ENCODE measurements at regions not wholly inside any gene's neighbourhood (a gene's known extent, or its start where the extent isn't known, plus 50 kb on each side); places are given as distances from the start of the nearest gene placed in this dataset.

- Histone ChIP-seq H3K36me3 (ENCODE audit: control insufficient read depth in 4 of 4, insufficient read depth in 3 of 4, low read depth in 1 of 4, low read length in 3 of 4) (no peaks in the 10 kb centered on the region), H3K27me3 (ENCODE audit: control insufficient read depth in 4 of 4, insufficient read depth in 4 of 4, low read length in 3 of 4) (no peaks in the 10 kb centered on the region), H3K9me3 (ENCODE audit: control insufficient read depth in 4 of 4, low read length in 3 of 4) (no peaks in the 10 kb centered on the region), H3K4me1 (ENCODE audit: control insufficient read depth in 4 of 4, insufficient read depth in 4 of 4, low read length in 3 of 4) (peaks cover 0 to 13% (median 6%) of the 10 kb centered on the region in 4 donors), H3K9ac (ENCODE audit: low read depth in 1 of 2, low read length in 2 of 2) (no peak overlapping the region), H3K4me3 (ENCODE audit: low read depth in 1 of 3, low read length in 3 of 3) (no peak overlapping the region), H3K27ac (ENCODE audit: low read depth in 1 of 2, low read length in 2 of 2) (no peak overlapping the region)
- WGBS, result 69% methylated on average over 2 of the region's 2 CpGs
- no peak for TF ChIP-seq HNF4A (conservative IDR thresholded peaks at IDR 0.05)
- TF ChIP-seq, protein P1, sequence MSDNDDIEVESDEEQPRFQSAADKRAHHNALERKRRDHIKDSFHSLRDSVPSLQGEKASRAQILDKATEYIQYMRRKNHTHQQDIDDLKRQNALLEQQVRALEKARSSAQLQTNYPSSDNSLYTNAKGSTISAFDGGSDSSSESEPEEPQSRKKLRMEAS (IDR thresholded peaks at IDR 0.05), result no peak
- TF ChIP-seq, protein P2, sequence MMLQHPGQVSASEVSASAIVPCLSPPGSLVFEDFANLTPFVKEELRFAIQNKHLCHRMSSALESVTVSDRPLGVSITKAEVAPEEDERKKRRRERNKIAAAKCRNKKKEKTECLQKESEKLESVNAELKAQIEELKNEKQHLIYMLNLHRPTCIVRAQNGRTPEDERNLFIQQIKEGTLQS (IDR thresholded peaks at IDR 0.05), result no peak
- no peak for TF ChIP-seq TAF1 (conservative IDR thresholded peaks at IDR 0.05)
- no peak for TF ChIP-seq JUND (IDR thresholded peaks at IDR 0.05)
- no peak for TF ChIP-seq EGR1 (IDR thresholded peaks at IDR 0.05; ENCODE audit: low read depth in 2 of 2)
- no peak for TF ChIP-seq HNF4G (IDR thresholded peaks at IDR 0.05)
- DNase-seq (ENCODE audit: low spot score), result no peak
Measured at GRCh38 chr17:55654022-55654421, 68.6 kb downstream of the TMEM100 start.

GRCh38 chr17:55652825-55653224 lies 69.8 kb downstream of the TMEM100 start:
- 93% methylated on average over 2 of the region's 2 CpGs for WGBS
- DNase-seq (ENCODE audit: low spot score), result no peak
- H3K9me3 ChIP-seq (ENCODE audit: control insufficient read depth in 4 of 4, low read length in 3 of 4), result no peaks in the 10 kb centered on the region
- no peaks in the 10 kb centered on the region for H3K27me3 ChIP-seq (ENCODE audit: control insufficient read depth in 4 of 4, insufficient read depth in 4 of 4, low read length in 3 of 4)
- no peak overlapping the region for H3K9ac ChIP-seq (ENCODE audit: low read depth in 1 of 2, low read length in 2 of 2)
- TF ChIP-seq GABPA (IDR thresholded peaks at IDR 0.05 in 1 of 2, conservative IDR thresholded peaks at IDR 0.05 in 1 of 2) (no peak), SP1 (IDR thresholded peaks at IDR 0.05) (no peak)
- H3K36me3 ChIP-seq (ENCODE audit: control insufficient read depth in 4 of 4, insufficient read depth in 3 of 4, low read depth in 1 of 4, low read length in 3 of 4), result no peaks in the 10 kb centered on the region
- no peak overlapping the region for H3K27ac ChIP-seq (ENCODE audit: low read depth in 1 of 2, low read length in 2 of 2)
- H3K4me1 ChIP-seq (ENCODE audit: control insufficient read depth in 4 of 4, insufficient read depth in 4 of 4, low read length in 3 of 4), result peaks cover 0 to 14% (median 7%) of the 10 kb centered on the region in 4 donors
- H3K4me3 ChIP-seq (ENCODE audit: low read depth in 1 of 3, low read length in 3 of 3), result no peak overlapping the region

DNA sequence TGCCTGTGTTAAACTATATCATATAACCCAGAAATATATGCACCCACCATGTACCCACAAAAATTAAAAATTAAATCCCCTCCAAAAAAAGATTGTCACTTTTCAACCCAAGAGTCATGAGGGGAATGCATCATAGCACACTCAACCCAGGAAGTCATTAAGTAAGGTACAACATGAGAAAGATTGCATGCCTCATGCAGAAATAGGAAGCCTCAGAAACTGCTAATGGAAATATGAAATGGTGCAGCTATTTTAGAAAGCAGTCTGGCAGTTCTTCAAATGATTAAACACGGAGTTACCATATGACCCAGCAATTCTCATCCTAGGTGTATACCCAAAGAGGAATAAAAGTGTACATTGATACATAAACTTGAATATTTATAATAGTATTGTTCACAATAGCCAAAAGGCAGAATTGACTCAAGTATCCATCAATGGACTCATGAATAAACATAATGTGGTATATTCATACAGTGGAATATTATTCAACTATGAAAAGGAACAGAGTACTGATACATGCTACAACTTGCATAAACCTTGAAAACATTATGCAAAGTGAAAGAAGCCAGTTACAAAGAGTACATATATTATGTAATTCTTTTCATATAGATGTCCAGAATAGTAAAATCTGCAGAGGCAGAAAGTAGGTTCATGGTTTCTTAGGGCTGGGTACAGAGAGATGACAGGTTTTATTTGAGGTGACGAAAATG lies 70.4 kb downstream of the TMEM100 start:
- 63% methylated on average over 2 of the region's 2 CpGs for WGBS

DNA sequence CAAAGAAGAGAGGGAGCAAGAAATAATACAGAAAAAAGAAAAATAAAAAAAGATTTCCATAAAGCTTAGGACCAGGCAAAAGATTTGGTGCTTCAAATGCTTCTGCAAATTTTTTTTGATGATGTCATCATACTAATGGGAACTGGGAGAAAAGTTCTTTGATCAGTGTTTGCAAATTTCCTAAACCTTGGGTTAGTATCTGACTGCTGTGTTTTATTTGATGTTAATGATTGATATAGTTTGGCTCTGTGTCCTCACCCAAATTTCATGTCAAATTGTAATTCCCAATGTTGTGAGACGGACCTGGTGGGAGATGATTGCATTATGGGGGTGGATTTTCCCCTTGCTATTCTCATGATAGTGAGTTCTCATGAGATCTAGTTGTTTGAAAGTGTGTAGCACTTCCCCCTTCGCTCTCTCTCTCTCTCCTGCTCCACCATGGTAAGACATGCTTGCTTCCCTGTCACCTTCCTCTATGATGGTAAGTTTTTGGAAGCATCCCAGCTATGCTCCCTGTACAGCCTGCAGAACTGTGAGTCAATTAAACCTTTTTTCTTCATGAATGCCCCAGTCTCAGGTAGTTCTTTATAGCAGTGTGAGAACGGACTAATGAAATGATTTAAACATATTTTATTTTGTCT lies 72.6 kb downstream of the TMEM100 start:
- Histone ChIP-seq H3K36me3 (ENCODE audit: control insufficient read depth in 4 of 4, insufficient read depth in 3 of 4, low read depth in 1 of 4, low read length in 3 of 4) (no peaks in the 10 kb centered on the region), H3K9me3 (ENCODE audit: control insufficient read depth in 4 of 4, low read length in 3 of 4) (no peaks in the 10 kb centered on the region), H3K9ac (ENCODE audit: low read depth in 1 of 2, low read length in 2 of 2) (peak overlapping the region in 1 of 2 donors; percentile 7), H3K4me3 (ENCODE audit: low read depth in 1 of 3, low read length in 3 of 3) (peak overlapping the region in 2 of 3 donors; percentile 30 to 35), H3K27me3 (ENCODE audit: control insufficient read depth in 4 of 4, insufficient read depth in 4 of 4, low read length in 3 of 4) (no peaks in the 10 kb centered on the region), H3K27ac (ENCODE audit: low read depth in 1 of 2, low read length in 2 of 2) (peak overlapping the region; percentile 80 to 93), H3K4me1 (ENCODE audit: control insufficient read depth in 4 of 4, insufficient read depth in 4 of 4, low read length in 3 of 4) (peaks cover 0 to 14% (median 7%) of the 10 kb centered on the region in 4 donors)
- no peak for DNase-seq (ENCODE audit: low spot score)
- WGBS, result 43% methylated on average over 3 of the region's 3 CpGs
- TF ChIP-seq EGR1 (IDR thresholded peaks at IDR 0.05; ENCODE audit: low read depth in 2 of 2), result peak in 1 of 2 donors; percentile 5
- TF ChIP-seq REST (IDR thresholded peaks at IDR 0.05), result peak; percentile 35
- TF ChIP-seq JUND (IDR thresholded peaks at IDR 0.05), result peak; percentile 74 to 84
- TF ChIP-seq ZBTB33 (IDR thresholded peaks at IDR 0.05), result no peak
- TF ChIP-seq TAF1 (conservative IDR thresholded peaks at IDR 0.05), result peak; percentile 54
- TF ChIP-seq NR2F2 (IDR thresholded peaks at IDR 0.05), result no peak
- TF ChIP-seq, protein P2 (IDR thresholded peaks at IDR 0.05), result peak; percentile 52
- peak; percentile 79 for TF ChIP-seq YY1 (IDR thresholded peaks at IDR 0.05)
- peak; percentile 37 to 72 for TF ChIP-seq RXRA (IDR thresholded peaks at IDR 0.05)
- no peak for TF ChIP-seq FOXA1 (IDR thresholded peaks at IDR 0.05)
- peak; percentile 75 for TF ChIP-seq SP1 (IDR thresholded peaks at IDR 0.05)
- TF ChIP-seq, protein P1 (IDR thresholded peaks at IDR 0.05), result peak; percentile 28

More for the DNA sequence above, 70.4 kb downstream of the TMEM100 start:
- Histone ChIP-seq H3K9ac (ENCODE audit: low read depth in 1 of 2, low read length in 2 of 2) (no peak overlapping the region), H3K36me3 (ENCODE audit: control insufficient read depth in 4 of 4, insufficient read depth in 3 of 4, low read depth in 1 of 4, low read length in 3 of 4) (no peaks in the 10 kb centered on the region), H3K4me1 (ENCODE audit: control insufficient read depth in 4 of 4, insufficient read depth in 4 of 4, low read length in 3 of 4) (peaks cover 0 to 14% (median 7%) of the 10 kb centered on the region in 4 donors), H3K4me3 (ENCODE audit: low read depth in 1 of 3, low read length in 3 of 3) (no peak overlapping the region), H3K27ac (ENCODE audit: low read depth in 1 of 2, low read length in 2 of 2) (no peak overlapping the region), H3K9me3 (ENCODE audit: control insufficient read depth in 4 of 4, low read length in 3 of 4) (no peaks in the 10 kb centered on the region), H3K27me3 (ENCODE audit: control insufficient read depth in 4 of 4, insufficient read depth in 4 of 4, low read length in 3 of 4) (no peaks in the 10 kb centered on the region)
- DNase-seq (ENCODE audit: low spot score), result no peak
- TF ChIP-seq HNF4A (conservative IDR thresholded peaks at IDR 0.05), result no peak

Measured in liver (tissue), 7 donors.